ENCODE measurements at regions not wholly inside any gene's neighbourhood (a gene's known extent, or its start where the extent isn't known, plus 50 kb on each side); places are given as distances from the start of the nearest gene placed in this dataset.

DNA sequence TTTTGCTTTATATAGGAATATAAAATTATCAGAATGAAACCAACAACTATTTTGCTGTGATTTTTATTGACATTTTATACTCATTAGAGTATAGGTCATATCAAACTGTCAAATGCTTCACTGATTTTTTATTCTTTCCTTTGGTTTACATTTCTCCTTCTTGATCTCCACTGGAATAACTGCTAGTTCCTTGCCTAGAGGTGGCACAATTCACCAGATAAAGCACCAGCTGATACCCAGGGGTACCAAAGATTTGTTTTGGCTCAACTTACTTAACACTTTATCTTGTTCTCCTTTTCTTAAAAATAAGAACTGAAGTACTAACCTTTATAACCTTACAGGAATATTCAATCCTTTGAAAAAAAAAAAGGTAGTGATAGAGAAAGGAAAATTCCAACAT, 725.1 kb upstream of the CHORDC1 start:
- Histone ChIP-seq H3K9me3 (no peaks in the 10 kb centered on the region), H3K4me1 (no peaks in the 10 kb centered on the region), H3K4me3 (no peak overlapping the region), H3K36me3 (no peaks in the 10 kb centered on the region), H3K27ac (replicated peaks in 1 of 4) (no peak overlapping the region), H3K27me3 (no peaks in the 10 kb centered on the region)
- DNase-seq (ENCODE audit: extremely low spot score), result no peak
- intact Hi-C loops (cut with DNase I), result no loop called here
- TF ChIP-seq POLR2AphosphoS5 (IDR thresholded peaks at IDR 0.05) (no peak), POLR2A (IDR thresholded peaks at IDR 0.05; ENCODE audit: low read depth) (no peak)

GRCh38 chr11:90930252-90930651, 707.4 kb upstream of the CHORDC1 start:
- H3K4me3 ChIP-seq, result no peak overlapping the region
- TF ChIP-seq EP300 (IDR thresholded peaks at IDR 0.05) (no peak), POLR2AphosphoS5 (IDR thresholded peaks at IDR 0.05) (no peak), CTCF (IDR thresholded peaks at IDR 0.05) (no peak), POLR2A (IDR thresholded peaks at IDR 0.05; ENCODE audit: low read depth) (no peak)
- H3K27ac ChIP-seq (replicated peaks in 1 of 4), result no peak overlapping the region
- no peak for DNase-seq (ENCODE audit: extremely low spot score)
- no peaks in the 10 kb centered on the region for H3K36me3 ChIP-seq
- WGBS, result 100% methylated on average over 1 of the region's 1 CpG
- no peaks in the 10 kb centered on the region for H3K9me3 ChIP-seq
- intact Hi-C loops (cut with DNase I), result no loop called here
- H3K4me1 ChIP-seq, result no peaks in the 10 kb centered on the region
- H3K27me3 ChIP-seq, result no peaks in the 10 kb centered on the region

DNA sequence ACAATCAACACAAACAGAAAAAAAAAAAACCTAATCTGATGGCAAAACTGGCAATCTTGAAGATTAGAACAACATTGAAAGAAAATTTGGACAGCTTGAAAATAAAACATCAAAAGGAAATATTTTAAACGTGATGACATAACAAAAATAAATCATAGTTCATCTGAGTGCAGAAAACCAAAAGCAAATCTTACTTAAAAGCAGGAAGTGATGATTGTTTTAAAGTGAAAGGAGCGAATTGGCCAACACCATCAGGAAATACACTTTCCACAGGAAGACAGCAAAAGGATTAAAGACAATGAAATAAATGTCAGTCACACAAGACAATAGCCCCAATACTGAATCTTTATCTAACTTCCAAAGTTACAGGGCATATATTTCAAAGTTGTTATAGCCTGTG, 696.5 kb upstream of the CHORDC1 start:
- no peaks in the 10 kb centered on the region for H3K9me3 ChIP-seq
- H3K4me1 ChIP-seq, result no peaks in the 10 kb centered on the region
- 45% methylated on average over 2 of the region's 2 CpGs for WGBS
- intact Hi-C loops (cut with DNase I), result no loop called here
- no peak overlapping the region for H3K4me3 ChIP-seq
- no peaks in the 10 kb centered on the region for H3K36me3 ChIP-seq
- no peak for DNase-seq (ENCODE audit: extremely low spot score)
- TF ChIP-seq CTCF (IDR thresholded peaks at IDR 0.05), result no peak
- no peak for TF ChIP-seq POLR2A (IDR thresholded peaks at IDR 0.05; ENCODE audit: low read depth)
- no peak for TF ChIP-seq POLR2AphosphoS5 (IDR thresholded peaks at IDR 0.05)
- no peak overlapping the region for H3K27ac ChIP-seq (replicated peaks in 1 of 4)
- no peaks in the 10 kb centered on the region for H3K27me3 ChIP-seq

GRCh38 chr11:90916706-90917105, 693.9 kb upstream of the CHORDC1 start:
- DNase-seq (ENCODE audit: extremely low spot score), result no peak
- Histone ChIP-seq H3K36me3 (no peaks in the 10 kb centered on the region), H3K27me3 (no peaks in the 10 kb centered on the region), H3K4me1 (no peaks in the 10 kb centered on the region), H3K9me3 (no peaks in the 10 kb centered on the region), H3K27ac (replicated peaks in 1 of 4) (no peak overlapping the region), H3K4me3 (no peak overlapping the region)
- intact Hi-C loops (cut with DNase I), result no loop called here
- TF ChIP-seq EP300 (IDR thresholded peaks at IDR 0.05) (no peak), POLR2AphosphoS5 (IDR thresholded peaks at IDR 0.05) (no peak), CTCF (IDR thresholded peaks at IDR 0.05) (no peak), POLR2A (IDR thresholded peaks at IDR 0.05; ENCODE audit: low read depth) (no peak)

DNA sequence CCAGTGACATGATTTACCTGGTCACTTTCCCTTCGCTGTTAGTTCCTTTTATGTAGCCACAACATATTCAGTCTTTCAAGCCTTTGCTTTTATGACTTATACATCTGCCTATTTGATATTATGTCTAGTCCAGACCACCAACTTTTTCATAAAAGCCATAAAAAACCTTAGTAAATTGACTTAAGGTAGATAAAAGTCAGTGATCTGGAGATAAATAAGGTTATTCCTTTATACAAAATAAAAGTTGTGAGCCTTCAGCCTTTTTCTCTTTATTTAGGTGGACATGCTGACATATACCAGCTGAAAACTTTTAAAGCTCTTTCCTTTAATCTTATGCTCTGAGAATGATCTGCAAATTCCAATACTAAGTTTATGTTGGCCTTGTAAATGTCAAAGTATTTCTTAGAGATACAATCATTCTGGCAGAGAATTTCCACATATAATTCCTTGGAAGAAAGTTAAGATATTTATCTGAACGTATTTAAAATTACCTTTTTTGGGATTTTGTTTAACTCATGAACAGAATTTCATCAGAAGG, 690.4 kb upstream of the CHORDC1 start:
- WGBS, result 77% methylated on average over 2 of the region's 2 CpGs
- H3K4me3 ChIP-seq, result no peak overlapping the region
- DNase-seq (ENCODE audit: extremely low spot score), result no peak
- no peak overlapping the region for H3K27ac ChIP-seq (replicated peaks in 1 of 4)
- intact Hi-C loops (cut with DNase I), result no loop called here
- TF ChIP-seq POLR2AphosphoS5 (IDR thresholded peaks at IDR 0.05) (no peak), CTCF (IDR thresholded peaks at IDR 0.05) (no peak), EP300 (IDR thresholded peaks at IDR 0.05) (no peak), POLR2A (IDR thresholded peaks at IDR 0.05; ENCODE audit: low read depth) (no peak)
- no peaks in the 10 kb centered on the region for H3K4me1 ChIP-seq
- H3K27me3 ChIP-seq, result no peaks in the 10 kb centered on the region
- H3K36me3 ChIP-seq, result no peaks in the 10 kb centered on the region
- H3K9me3 ChIP-seq, result no peaks in the 10 kb centered on the region
